Raji (cell line): ENCODE measurements at regions not wholly inside any gene's neighbourhood (a gene's known extent, or its start where the extent isn't known, plus 50 kb on each side); places are given as distances from the start of the nearest gene placed in this dataset.

ENCODE experiments used
- POLR2A ChIP-seq: IDR thresholded peaks from 2 replicates; pipeline ENCODE4 v1.6.1; 2011; ENCODE audit warnings: low read depth, low read length, control low read depth; ENCODE audit not compliant: insufficient read depth

DNA sequence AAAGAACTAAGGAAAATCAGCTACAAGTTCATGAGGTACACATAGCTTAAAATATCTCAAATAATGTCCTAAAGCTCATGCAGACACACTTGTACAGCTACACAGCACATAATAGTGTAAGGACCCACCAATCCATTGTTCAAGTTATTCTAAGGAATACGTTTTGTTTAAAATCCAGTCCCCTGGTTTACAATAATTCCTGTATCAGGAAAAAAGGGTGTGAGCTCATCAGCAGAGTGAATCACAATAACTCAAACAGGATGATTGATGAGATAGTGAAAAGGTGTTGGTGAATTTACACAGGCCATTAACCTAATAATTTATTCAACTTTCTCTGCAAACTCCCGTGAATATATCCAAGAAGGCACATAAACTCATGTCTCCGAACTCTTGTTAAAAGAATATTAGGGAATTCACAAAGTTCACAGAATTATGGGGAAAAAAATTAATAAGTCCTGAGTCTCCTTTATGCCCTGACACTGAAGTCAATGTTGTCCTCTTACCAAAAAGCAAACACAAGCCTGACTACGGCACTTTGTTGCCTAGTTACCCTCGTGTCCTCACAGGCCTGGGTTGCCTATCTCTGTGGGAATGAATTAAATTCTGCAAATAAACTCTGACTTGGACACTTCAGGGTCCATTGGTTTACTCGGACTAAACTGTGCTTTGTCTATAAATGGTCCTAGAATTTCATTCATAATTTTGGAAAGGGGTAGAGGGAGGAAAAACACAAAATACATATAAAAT is 142.8 kb upstream of the PDE4D start:
- TF ChIP-seq POLR2A, result no peak

DNA sequence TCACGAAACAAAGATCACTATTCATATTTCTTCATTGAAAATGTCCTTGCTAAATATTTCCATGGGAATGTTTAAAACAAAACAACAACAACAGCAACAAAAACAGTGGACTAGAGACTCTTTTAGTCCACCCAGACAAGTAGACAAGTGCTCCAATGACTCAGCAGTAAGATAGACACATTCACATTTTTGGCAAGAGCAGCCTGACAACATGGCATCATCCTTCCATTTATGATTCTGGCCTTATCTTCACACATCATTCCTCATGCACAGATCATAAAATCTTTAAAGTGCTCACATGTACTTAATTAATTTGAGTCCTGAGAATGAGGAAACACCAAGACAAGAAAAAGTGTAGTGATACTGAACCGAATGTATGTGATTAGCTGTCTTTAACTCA is 132.6 kb upstream of the PDE4D start:
- no peak for TF ChIP-seq POLR2A

- no peak for TF ChIP-seq POLR2A
These were observed 130.6 kb upstream of the PDE4D start for GRCh38 chr5:60024104-60024503.

GRCh38 chr5:60023255-60023654 is 129.7 kb upstream of the PDE4D start:
- no peak for TF ChIP-seq POLR2A

DNA sequence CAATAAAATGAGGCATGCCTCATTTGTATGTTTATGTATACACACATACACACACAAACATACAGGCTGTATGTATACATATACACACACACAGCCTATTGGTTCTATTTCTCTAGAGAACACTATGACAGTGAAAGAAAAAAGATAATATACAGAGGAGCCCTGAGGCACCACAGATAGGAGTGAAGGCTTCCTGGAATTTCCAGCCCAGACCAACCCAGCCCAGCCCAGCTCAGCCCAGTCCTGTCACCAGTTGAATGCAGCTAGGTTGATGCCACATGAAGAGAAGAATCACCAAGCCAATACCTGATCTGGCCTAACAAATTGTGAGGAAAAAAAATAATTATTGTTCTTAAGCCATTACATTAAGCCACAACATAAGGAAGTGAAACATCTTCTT is 126.9 kb upstream of the PDE4D start:
- TF ChIP-seq POLR2A, result no peak

DNA sequence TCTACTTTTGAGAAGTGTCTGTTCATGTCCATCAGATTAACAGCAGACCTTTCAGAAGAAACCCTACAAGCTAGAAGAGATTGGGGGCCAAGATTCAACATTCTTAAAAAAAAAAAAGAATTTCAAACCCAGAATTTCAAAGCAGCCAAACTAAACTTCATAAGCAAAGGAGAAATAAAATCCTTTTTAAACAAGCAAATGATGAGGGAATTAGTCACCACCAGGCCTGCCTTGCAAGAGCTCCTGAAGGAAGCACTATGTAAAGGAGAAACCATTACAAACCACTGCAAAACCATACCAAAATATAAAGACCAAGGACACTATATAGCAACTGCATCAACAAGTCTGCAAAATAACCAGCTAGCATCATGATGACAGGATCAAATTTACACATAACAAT is 124.6 kb upstream of the PDE4D start:
- TF ChIP-seq POLR2A, result no peak

DNA sequence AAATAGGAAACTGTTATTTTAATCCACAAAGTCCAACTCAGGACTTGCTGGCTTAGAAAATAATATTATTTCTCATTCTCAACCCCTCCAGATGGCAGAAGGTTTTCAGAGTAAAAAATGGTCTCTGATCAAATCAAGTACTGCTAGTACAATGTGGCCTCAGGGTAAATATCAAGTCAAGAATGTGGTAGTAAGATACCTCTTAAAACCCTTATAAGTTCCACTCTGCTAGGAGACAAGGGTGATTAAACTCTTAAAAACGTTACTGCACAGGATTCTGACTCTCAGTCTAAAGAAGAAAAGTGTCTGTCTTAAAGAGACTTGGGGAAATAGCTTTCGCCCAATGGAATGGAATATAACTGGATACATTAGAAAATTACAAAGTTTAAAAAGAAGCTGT is 120.8 kb upstream of the PDE4D start:
- no peak for TF ChIP-seq POLR2A

- TF ChIP-seq POLR2A, result no peak
These were observed 117.3 kb upstream of the PDE4D start for GRCh38 chr5:60010853-60011252.

GRCh38 chr5:60010328-60010727 is 116.8 kb upstream of the PDE4D start:
- no peak for TF ChIP-seq POLR2A

GRCh38 chr5:60007729-60008128 is 114.2 kb upstream of the PDE4D start:
- TF ChIP-seq POLR2A, result no peak

DNA sequence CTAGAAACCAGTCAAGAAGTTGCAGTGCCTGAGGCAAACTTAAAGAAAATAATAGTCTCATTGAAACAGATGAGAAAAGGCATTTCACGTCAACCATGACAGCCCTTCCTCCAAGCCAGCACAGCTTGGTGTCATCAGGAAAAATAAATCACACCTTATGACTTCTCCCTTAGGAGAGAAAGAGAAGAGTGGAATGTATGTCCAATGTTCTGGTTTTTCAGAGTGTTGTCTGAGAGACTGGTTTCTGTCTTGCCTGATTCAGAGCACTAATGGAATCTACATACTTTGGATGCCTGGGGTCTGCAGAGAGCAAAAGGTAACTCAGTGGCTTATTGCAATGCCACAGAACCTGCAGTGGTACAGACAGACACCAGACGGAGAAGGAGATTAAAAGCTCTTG is 105.5 kb upstream of the PDE4D start:
- TF ChIP-seq POLR2A, result no peak

GRCh38 chr5:59992206-59992605 is 98.7 kb upstream of the PDE4D start:
- no peak for TF ChIP-seq POLR2A

- TF ChIP-seq POLR2A, result no peak
These were observed 94.9 kb upstream of the PDE4D start for GRCh38 chr5:59988396-59988795.

DNA sequence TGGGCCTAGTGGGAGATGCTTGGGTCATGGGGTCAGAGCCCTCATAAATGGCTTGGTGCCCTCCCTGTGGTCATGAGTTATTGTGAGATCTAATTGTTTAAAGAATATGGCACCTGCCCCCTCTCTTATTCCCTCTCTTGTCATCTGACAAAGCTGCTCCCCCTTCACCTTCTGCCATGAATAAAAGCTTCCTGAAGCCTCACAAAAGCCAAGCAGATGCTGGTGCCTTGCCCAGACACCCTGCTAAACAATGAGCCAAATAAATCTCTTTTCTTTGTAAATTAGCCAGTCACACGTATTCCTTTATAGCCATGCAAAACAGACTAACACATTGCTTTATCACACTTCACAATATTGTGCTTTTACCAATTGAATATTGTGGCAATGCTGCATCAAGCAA is 82.8 kb upstream of the PDE4D start:
- no peak for TF ChIP-seq POLR2A

DNA sequence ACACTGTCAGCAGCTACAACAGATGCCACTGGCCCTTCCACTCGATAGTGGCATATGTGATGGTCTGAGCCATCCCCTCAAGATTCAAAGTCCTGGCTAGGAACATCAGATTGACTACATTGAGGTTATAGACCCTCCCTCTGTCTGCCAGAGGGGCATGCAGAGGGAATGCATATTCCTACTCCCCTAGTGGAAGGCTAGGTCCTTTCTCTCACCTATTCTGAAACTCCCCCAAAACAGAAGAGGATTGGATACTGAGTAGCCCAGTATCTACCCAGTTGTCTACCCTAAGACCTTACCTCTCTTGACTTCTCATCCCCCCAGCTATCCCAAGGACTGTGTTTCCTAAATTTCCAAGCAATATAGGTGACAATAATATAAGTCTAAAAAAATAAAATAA is 78.5 kb upstream of the PDE4D start:
- no peak for TF ChIP-seq POLR2A

DNA sequence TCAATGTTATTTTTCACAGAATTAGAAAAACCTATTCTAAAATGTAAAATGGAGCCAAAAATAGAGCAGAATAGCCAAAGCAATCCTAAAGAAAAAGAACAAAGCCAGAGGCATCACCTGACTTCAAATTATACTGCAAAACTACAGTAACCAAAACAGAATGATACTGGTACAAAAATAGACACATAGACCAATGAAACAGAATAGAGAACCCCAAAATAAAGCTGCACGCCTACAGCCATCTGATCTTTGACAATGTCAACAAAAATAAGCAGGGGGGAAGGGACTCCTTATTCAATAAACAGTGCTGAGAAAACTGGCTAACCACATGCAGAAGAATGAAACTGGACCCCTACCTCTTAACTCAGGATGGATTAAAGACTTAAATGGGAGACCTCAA is 65.8 kb upstream of the PDE4D start:
- no peak for TF ChIP-seq POLR2A

- TF ChIP-seq POLR2A, result no peak
These were observed 62.7 kb upstream of the PDE4D start for GRCh38 chr5:59956130-59956783.
